SJCRH30 (cell line): ENCODE measurements at regions not wholly inside any gene's neighbourhood (a gene's known extent, or its start where the extent isn't known, plus 50 kb on each side); places are given as distances from the start of the nearest gene placed in this dataset.
A peak's percentile ranks its signal among the peaks of the same experiment; 100 is the strongest.
"Not testable (repeated sequence)": the region's sequence is repeated elsewhere in the genome, so short reads cannot be mapped to it uniquely, and the experiment has no call there.

Experiments used
- DNase-seq, 2 experiments: peaks; one replicate each; pipeline ENCODE4 v3.0.0-alpha.2; 2015 to 2020
- H3K27ac ChIP-seq: fragments of 250-450 bp; sonication (Bioruptor Pico); 2 replicates; pipeline ENCODE4 v1.5.1; 2020; ENCODE audit warnings: mild to moderate bottlenecking, moderate library complexity
- H3K27me3 ChIP-seq: fragments of 250-450 bp; sonication (Bioruptor Pico); 2 replicates; pipeline ENCODE4 v1.5.1; 2020; ENCODE audit warnings: mild to moderate bottlenecking, moderate library complexity
- H3K36me3 ChIP-seq: fragments of 250-450 bp; sonication (Bioruptor Pico); 2 replicates; pipeline ENCODE4 v1.5.1; 2020; ENCODE audit warnings: mild to moderate bottlenecking, moderate library complexity
- H3K4me1 ChIP-seq: fragments of 250-450 bp; sonication (Bioruptor Pico); 2 replicates; pipeline ENCODE4 v1.5.1; 2020; ENCODE audit warnings: mild to moderate bottlenecking, moderate library complexity
- H3K4me3 ChIP-seq: fragments of 250-450 bp; sonication (Bioruptor Pico); 2 replicates; pipeline ENCODE4 v1.5.1; 2020; ENCODE audit warnings: mild to moderate bottlenecking, moderate library complexity
- H3K9me3 ChIP-seq: fragments of 250-450 bp; sonication (Bioruptor Pico); replicated peaks from 2 replicates; pipeline ENCODE4 v1.5.1; 2020; ENCODE audit warnings: mild to moderate bottlenecking, moderate library complexity

DNA sequence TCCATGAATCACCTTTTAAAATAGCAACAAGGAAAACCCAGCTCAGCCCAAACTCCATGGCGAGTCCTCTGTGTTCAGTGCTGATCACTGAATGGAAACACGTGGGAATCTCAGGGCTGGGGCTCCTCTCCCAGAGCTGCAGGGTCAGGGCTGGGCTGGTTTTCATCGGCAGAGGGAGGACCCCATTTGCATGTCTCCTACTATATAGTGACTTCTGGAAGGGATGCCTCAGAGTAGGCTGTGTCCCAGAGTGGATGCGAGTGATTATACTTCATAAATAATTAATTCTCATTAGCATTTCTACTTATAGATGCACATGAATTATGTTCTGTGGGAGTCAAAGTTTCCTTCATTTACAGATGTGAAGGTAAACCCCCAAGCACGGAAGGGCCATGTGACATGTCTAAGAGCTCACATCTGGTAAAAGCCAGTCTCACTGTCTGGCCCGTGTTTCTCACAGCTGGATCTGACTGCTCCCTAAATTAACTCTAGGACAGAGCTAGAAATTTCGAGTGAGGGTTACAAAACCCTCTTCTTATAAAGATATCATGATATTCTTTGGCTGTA lies 685.0 kb downstream of the TMEM121 start:
- no peaks in the 10 kb centered on the region for H3K9me3 ChIP-seq
- no peaks in the 10 kb centered on the region for H3K36me3 ChIP-seq
- H3K4me3 ChIP-seq: no peak overlapping the region
- no peak overlapping the region for H3K27ac ChIP-seq
- H3K27me3 ChIP-seq: peaks cover 10% of the 10 kb centered on the region
- H3K4me1 ChIP-seq: no peaks in the 10 kb centered on the region
- no peak for DNase-seq

DNA sequence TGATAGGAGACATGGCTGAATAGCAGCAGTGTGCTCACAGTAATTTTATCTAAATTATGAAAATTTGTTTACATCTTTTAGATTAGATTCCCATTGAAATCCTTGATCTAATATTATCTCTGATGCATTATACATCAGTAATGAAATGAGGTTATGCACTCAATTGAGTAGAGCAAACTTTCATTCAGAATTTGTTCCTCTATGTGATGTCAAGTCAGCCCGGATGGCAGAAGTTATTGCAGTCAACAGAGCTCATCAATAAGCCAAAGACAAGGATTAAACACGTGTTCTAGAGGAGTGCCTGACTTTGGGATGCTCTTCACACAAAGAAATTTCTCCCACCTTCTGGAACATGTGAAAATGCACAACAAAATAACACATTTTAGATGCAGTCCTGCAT lies 688.8 kb downstream of the TMEM121 start:
- no peaks in the 10 kb centered on the region for H3K36me3 ChIP-seq
- H3K4me1 ChIP-seq: no peaks in the 10 kb centered on the region
- no peaks in the 10 kb centered on the region for H3K9me3 ChIP-seq
- H3K27me3 ChIP-seq: peaks cover 4% of the 10 kb centered on the region
- H3K4me3 ChIP-seq: no peak overlapping the region
- no peak for DNase-seq
- H3K27ac ChIP-seq: no peak overlapping the region

DNA sequence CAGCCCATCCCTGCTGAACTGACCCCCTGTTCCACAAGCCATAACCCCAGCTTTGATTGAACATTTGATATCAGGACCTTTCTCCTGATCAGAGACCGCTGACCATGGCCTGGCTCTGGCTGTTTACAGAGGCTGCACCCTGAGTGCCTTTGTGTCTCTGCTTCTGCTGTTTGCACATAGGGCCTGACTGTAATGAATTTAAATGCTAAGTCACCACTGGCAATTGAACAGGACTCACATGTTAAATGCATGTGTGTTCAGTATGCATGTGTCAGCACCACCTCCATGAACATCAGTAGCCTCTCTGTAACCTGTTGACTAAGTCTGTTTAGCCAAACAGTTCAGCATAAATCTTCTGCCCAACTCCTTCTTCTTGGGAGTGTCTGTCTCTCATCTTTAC lies 690.3 kb downstream of the TMEM121 start:
- DNase-seq: no peak
- no peaks in the 10 kb centered on the region for H3K36me3 ChIP-seq
- H3K9me3 ChIP-seq: no peaks in the 10 kb centered on the region
- peaks cover 4% of the 10 kb centered on the region for H3K27me3 ChIP-seq
- H3K27ac ChIP-seq: no peak overlapping the region
- no peaks in the 10 kb centered on the region for H3K4me1 ChIP-seq
- no peak overlapping the region for H3K4me3 ChIP-seq

DNA sequence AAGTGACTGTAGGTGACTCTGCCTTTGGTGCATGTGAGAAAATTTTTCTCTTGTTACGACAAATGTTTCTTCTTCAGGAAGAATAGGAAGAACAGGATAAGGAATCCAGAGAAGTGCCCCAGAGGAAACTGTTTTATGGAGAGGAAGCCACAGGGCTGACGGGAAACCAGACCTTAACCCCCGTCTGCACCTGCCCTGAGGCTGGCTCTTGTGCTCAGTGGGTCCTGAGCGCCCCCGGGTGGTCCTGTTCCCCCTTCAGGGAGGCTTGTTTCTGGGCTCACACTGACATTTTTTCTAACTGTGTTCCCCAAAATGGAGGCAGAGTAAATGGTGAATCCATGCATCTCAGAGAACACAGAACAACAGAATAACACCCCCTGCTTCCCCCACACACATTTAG lies 691.8 kb downstream of the TMEM121 start:
- Histone ChIP-seq H3K4me1 (no peaks in the 10 kb centered on the region), H3K4me3 (no peak overlapping the region), H3K27me3 (no peaks in the 10 kb centered on the region), H3K27ac (no peak overlapping the region), H3K9me3 (no peaks in the 10 kb centered on the region), H3K36me3 (no peaks in the 10 kb centered on the region)
- DNase-seq: peak in 1 of 2 experiments; percentile 6

DNA sequence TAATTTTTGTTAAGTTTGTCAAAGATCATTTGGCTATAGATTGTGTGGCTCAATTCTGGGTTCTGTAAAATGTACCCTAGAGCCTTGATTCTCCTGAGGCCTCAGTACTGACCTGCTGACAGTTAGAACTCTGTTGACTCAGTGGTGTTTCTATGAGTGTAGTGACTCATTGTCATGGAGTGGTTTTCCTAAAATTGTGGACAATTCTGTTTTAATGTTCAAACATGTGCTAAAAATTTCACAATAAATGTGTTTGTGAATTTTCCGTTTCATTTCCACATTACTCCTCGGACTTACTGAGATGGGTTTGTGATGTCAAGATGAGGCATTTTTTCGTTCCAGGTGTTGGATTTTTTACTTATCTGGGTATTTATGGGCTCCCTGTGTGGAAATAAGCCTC lies 695.9 kb downstream of the TMEM121 start:
- no peak overlapping the region for H3K27ac ChIP-seq
- H3K36me3 ChIP-seq: no peaks in the 10 kb centered on the region
- no peaks in the 10 kb centered on the region for H3K4me1 ChIP-seq
- DNase-seq: no peak
- no peaks in the 10 kb centered on the region for H3K9me3 ChIP-seq
- no peaks in the 10 kb centered on the region; the same call in 1 of the 2 replicates for H3K27me3 ChIP-seq
- no peak overlapping the region for H3K4me3 ChIP-seq

DNA sequence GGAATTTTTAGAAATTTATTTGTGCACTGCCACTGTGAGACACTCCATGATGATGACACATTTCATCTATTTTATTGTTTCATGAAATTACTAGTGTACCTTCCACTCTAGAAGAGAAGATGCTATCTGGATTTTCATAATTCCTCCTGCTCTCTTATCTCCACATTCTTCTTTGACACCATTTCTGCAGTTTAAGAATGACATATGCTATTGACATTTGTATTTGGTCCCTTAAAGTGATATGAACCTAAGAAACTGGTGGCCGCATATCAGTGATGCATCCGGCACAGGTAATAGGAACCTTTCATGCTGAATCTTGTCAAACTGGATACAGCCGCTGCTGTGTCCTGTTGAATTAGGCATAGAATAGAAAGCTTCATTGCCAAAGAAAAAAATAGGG lies 696.3 kb downstream of the TMEM121 start:
- Histone ChIP-seq H3K4me1 (no peaks in the 10 kb centered on the region), H3K27me3 (no peaks in the 10 kb centered on the region; the same call in 1 of the 2 replicates), H3K27ac (no peak overlapping the region), H3K36me3 (no peaks in the 10 kb centered on the region), H3K4me3 (no peak overlapping the region), H3K9me3 (no peaks in the 10 kb centered on the region)
- DNase-seq: no peak

DNA sequence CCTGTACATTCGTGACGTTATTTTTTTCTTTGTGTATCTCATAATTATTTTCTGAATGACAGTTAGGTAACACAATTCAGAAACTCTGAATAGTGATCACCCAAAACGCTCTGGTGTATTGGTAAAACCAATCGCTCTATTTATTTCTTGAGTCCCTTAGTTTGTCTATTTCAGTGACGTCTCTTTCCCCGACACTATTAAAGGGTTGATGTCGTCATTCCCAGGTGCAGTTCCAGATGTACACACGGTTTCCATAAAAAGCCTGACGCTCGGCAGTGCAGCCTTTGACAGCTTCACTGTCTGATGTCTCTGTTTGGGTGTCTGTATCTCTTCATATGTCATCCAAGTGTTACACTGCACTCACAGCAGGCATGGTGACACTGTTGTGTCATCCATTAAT lies 701.4 kb downstream of the TMEM121 start:
- Histone ChIP-seq H3K36me3 (no peaks in the 10 kb centered on the region), H3K27me3 (no peaks in the 10 kb centered on the region; the same call in 1 of the 2 replicates), H3K9me3 (no peaks in the 10 kb centered on the region), H3K27ac (no peak overlapping the region), H3K4me3 (no peak overlapping the region), H3K4me1 (no peaks in the 10 kb centered on the region)
- no peak for DNase-seq

DNA sequence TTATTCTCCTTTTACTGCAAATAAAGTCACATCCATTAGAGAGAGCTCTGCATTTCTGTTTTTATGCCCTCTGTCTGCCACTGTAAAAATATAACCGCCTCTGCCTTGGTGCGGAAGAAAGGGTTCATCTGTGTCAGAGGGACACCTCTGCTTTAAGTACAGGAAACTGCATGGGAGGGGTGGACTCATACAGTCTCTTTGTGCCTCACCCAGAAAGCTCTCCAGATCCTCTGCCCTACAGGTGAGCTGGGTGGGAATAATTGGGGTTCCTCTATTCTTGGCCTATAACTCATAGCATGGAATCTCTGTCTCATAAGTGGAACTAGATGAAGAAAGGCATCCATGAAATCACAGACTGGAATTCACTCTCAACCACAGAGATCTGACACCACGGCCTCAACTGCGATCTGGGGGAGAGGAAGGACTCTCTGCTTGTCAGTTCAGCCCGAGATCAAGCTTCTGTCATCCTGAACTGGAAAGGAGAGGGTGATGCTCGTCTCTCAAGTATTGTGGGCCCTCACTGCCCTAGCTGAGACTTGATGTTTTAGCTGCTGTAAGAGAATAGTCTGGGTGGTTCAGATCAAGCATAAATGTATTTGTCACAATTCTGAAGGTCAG lies 702.3 kb downstream of the TMEM121 start:
- Histone ChIP-seq H3K27me3 (no peaks in the 10 kb centered on the region; the same call in 1 of the 2 replicates), H3K4me3 (no peak overlapping the region), H3K4me1 (no peaks in the 10 kb centered on the region), H3K27ac (no peak overlapping the region), H3K36me3 (no peaks in the 10 kb centered on the region), H3K9me3 (no peaks in the 10 kb centered on the region)
- no peak for DNase-seq

DNA sequence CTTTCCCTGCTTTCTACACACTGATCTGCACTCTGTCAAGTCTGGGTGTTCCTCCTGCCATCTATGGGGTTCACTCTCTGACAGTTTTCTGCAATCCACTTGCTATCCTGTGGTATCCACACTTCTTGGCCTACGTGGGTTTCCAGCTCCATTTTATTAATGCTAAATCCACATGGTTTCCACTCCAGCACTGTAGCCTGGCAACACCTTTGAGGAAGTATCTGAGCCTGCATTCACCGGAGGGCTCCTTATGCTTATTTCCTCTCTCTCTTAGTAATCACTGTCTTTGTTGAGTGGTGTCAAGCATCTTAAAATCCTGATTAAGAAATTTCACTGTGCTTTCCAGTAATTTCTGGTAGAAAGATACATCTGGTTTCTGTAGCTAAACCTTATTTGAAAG lies 703.7 kb downstream of the TMEM121 start:
- H3K36me3 ChIP-seq: no peaks in the 10 kb centered on the region
- H3K4me3 ChIP-seq: no peak overlapping the region
- no peaks in the 10 kb centered on the region for H3K9me3 ChIP-seq
- H3K4me1 ChIP-seq: no peaks in the 10 kb centered on the region
- H3K27me3 ChIP-seq: no peaks in the 10 kb centered on the region; the same call in 1 of the 2 replicates
- DNase-seq: no peak
- H3K27ac ChIP-seq: no peak overlapping the region

DNA sequence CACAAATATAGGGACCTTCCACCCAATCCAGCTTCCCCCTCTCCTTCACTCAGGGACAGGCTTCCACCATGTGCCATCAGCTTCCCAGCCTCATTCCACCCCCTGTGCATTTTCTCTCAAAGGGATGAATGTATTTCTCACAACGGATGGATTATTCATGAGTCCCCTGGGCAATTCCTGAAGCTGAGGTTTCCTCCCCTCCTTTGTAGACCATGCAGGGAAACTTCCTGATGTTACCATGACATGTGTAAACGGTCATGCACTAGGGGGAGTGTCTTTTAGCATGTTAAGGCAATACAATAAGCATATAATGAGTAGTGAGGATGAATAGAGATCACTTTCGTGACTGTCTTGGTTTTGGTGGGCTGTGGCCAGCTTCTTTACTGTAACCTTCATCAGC lies 706.8 kb downstream of the TMEM121 start:
- not testable (repeated sequence) for H3K4me1 ChIP-seq, H3K9me3 ChIP-seq, H3K36me3 ChIP-seq, H3K27ac ChIP-seq, H3K4me3 ChIP-seq, H3K27me3 ChIP-seq, DNase-seq

DNA sequence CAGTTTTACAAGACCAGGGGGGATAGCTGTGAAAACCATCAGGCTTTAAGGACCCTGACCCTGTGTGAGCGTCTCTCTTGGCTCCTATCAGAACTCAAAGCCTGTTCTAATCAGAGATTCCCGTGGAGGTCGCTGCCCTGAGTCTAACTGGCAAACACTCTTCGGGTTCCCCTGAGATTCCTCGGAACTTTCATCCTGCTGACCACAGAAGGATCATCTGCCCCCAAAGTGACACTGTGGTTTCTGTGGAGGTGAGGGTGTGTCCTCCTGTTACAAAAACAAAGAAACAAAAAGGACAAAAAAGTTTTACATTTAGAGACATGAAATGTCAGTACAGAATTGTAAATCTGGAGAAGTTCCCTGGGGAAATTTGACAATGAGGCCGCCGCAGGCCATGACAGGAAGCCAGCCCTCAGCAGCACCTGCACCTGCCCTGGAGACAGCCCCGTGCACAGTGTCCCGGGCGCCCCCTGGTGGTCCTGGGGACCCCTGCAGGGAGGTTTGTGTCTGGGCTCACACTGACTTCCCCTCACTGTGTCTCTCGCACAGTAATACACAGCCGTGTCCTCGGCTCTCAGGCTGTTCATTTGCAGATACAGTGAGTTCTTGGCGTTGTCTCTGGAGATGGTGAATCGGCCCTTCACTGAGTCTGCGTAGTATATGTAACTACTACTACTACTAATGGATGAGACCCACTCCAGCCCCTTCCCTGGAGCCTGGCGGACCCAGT lies 708.3 kb downstream of the TMEM121 start:
- H3K36me3 ChIP-seq, H3K27me3 ChIP-seq, H3K4me3 ChIP-seq, H3K9me3 ChIP-seq, H3K27ac ChIP-seq, H3K4me1 ChIP-seq: not testable (repeated sequence)
- peak in 1 of 2 experiments; percentile 6 for DNase-seq

DNA sequence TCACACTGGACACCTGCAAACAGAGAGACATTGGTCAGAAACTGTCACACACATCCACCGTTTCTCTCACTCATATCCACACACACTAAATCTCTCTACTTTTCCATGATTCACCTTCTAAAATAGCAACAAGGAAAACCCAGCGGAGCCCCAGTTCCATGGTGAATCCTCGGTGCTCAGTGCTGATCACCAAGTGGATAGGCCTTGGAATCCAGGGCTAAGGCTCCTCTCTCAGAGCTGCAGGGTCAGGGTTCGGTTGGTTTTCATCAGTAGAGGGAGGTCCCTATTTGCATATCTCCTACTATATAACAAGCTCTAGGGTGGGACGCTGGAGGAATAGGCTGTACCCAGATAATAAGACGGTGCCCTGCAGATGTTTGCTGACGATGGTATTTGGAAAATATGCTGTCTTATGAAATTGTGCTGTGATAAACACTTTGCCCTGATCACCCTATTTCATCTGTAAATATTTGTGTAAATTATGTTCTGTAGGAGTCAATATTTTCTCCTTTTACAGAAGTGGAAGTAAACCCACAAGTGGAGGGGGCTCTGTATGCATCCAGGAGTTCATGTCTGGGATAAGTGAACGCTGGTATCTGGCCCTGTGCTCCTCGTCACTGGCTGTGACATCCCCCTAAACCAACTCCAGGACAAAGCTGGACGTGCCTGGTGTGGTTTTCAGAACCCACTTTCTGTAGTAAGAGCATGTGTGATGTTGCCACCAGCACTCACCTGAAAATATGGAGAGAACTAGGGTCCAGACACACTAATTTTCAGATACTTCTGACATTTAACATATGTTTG lies 709.2 kb downstream of the TMEM121 start:
- no peaks in the 10 kb centered on the region; the same call in 1 of the 2 replicates for H3K27me3 ChIP-seq
- no peaks in the 10 kb centered on the region for H3K36me3 ChIP-seq
- no peak for DNase-seq
- H3K4me3 ChIP-seq: no peak overlapping the region
- H3K4me1 ChIP-seq: no peaks in the 10 kb centered on the region
- H3K27ac ChIP-seq: no peak overlapping the region
- H3K9me3 ChIP-seq: no peaks in the 10 kb centered on the region

DNA sequence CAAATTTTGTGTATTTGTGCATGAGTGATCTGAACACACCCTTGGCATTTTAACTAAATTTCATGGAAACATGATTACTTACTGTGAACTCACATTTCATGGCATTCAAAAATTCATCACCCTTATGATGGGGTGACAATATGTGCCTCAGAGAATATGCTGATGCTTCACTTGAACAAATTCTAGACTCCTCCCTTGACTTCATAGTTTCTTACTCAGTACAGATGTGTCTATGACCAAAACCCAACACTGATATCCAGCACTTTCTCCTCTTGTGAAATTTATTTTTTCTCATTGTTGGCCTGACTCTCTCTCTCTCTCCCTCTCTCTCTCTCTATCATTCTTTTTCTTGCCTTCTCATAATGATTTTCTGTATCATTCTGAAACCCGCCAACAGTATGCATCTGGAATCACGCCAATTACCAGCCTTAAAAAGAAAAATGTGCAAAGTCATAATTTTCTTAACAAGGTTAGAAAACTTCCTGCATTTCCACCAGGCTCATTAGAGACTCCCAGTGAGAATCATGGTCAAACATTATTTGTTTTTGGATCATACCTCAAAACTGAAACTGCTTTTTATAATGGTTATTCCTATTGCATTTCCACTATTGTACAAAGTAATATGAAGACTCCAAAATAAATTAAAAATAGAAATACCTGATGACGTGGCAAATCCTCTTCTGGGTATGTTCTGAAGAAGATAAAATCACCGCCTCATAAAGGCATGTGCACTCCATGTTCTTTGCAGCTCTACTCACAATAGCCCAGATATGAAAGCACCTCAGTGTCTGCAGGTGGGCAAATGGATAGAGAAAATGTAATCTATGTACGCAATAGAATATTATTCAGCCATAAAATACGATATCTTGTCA lies 722.2 kb downstream of the TMEM121 start:
- Histone ChIP-seq H3K36me3 (no peaks in the 10 kb centered on the region), H3K4me1 (no peaks in the 10 kb centered on the region), H3K4me3 (no peak overlapping the region), H3K9me3 (no peaks in the 10 kb centered on the region; the same call in 1 of the 2 replicates), H3K27ac (no peak overlapping the region), H3K27me3 (no peaks in the 10 kb centered on the region)
- DNase-seq: no peak

DNA sequence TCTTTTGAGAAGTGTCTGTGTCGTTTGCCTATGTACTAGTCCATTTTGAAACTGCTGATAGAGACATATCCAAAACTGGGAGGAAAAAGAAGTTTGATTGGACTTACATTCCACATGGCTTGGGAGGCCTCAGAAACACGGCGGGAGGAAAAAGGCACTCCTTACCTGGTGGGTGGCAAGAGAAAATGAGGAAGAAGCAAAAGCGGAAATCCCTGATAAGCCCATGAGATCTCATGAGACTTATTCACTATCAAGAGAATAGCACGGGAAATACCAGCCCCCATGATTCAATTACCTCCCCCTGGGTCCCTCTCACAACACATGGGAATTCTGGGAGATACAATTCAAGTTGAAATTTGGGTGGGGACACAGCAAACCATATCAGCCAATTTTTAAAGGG lies 727.6 kb downstream of the TMEM121 start:
- H3K27me3 ChIP-seq, DNase-seq, H3K4me3 ChIP-seq, H3K36me3 ChIP-seq, H3K4me1 ChIP-seq, H3K27ac ChIP-seq, H3K9me3 ChIP-seq: not testable (repeated sequence)
